GM18508 (cell line): ENCODE measurements at regions not wholly inside any gene's neighbourhood (a gene's known extent, or its start where the extent isn't known, plus 50 kb on each side); places are given as distances from the start of the nearest gene placed in this dataset.
"Not testable (repeated sequence)": the region's sequence is repeated elsewhere in the genome, so short reads cannot be mapped to it uniquely, and the experiment has no call there.

Experiments used
- ATAC-seq: cut with Tn5 transposase; IDR thresholded peaks from one replicate; pipeline ENCODE4 v1.9.1; 2021; ENCODE audit warnings: moderate number of reproducible peaks; ENCODE audit not compliant: insufficient read depth, unreplicated experiment

- ATAC-seq: no peak
Measured at GRCh38 chr7:41438705-41439514, 264.0 kb downstream of the INHBA start.

- ATAC-seq: no peak
Measured at GRCh38 chr7:41437257-41438196, 265.4 kb downstream of the INHBA start.

- no peak for ATAC-seq
Measured at GRCh38 chr7:41436139-41436538, 266.8 kb downstream of the INHBA start.

GRCh38 chr7:41435020-41435419, 267.9 kb downstream of the INHBA start:
- not testable (repeated sequence) for ATAC-seq

- ATAC-seq: no peak
Measured at GRCh38 chr7:41431671-41432070, 271.2 kb downstream of the INHBA start.

GRCh38 chr7:41428381-41428780, 274.5 kb downstream of the INHBA start:
- ATAC-seq: no peak

- ATAC-seq: no peak
Measured at GRCh38 chr7:41425926-41426325, 277.0 kb downstream of the INHBA start.

GRCh38 chr7:41421056-41421455, 281.8 kb downstream of the INHBA start:
- ATAC-seq: no peak

GRCh38 chr7:41420421-41420820, 282.5 kb downstream of the INHBA start:
- ATAC-seq: no peak

- no peak for ATAC-seq
Measured at GRCh38 chr7:41418337-41418736, 284.6 kb downstream of the INHBA start.

- ATAC-seq: no peak
Measured at GRCh38 chr7:41416208-41416595, 286.7 kb downstream of the INHBA start.

GRCh38 chr7:41415471-41416207, 287.3 kb downstream of the INHBA start:
- ATAC-seq: no peak

- ATAC-seq: no peak
Measured at GRCh38 chr7:41415051-41415450, 287.8 kb downstream of the INHBA start.

- ATAC-seq: no peak
Measured at GRCh38 chr7:41404375-41405074, 298.4 kb downstream of the INHBA start.

- no peak for ATAC-seq
Measured at GRCh38 chr7:41403291-41403690, 299.6 kb downstream of the INHBA start.

GRCh38 chr7:41401833-41402232, 301.1 kb downstream of the INHBA start:
- no peak for ATAC-seq

GRCh38 chr7:41399171-41399570, 303.7 kb downstream of the INHBA start:
- ATAC-seq: no peak

- ATAC-seq: no peak
Measured at GRCh38 chr7:41391818-41392217, 311.1 kb downstream of the INHBA start.

- not testable (repeated sequence) for ATAC-seq
Measured at GRCh38 chr7:41388933-41389332, 314.0 kb downstream of the INHBA start.

GRCh38 chr7:41385996-41386395, 316.9 kb downstream of the INHBA start:
- no peak for ATAC-seq
